ENCODE measurements at regions not wholly inside any gene's neighbourhood (a gene's known extent, or its start where the extent isn't known, plus 50 kb on each side); places are given as distances from the start of the nearest gene placed in this dataset.

GRCh38 chr7:15995027-15995426 lies 308.5 kb upstream of the MEOX2 start:
- Histone ChIP-seq H3K9me3 (ENCODE audit: insufficient read depth, low read length, severe bottlenecking) (no peaks in the 10 kb centered on the region), H3K9ac (ENCODE audit: low read depth, low read length) (no peak overlapping the region), H3K27ac (ENCODE audit: low read length) (no peak overlapping the region), H3K36me3 (ENCODE audit: insufficient read depth, low read length) (no peaks in the 10 kb centered on the region), H4K20me1 (ENCODE audit: insufficient read depth, low read length) (no peaks in the 10 kb centered on the region), H3K79me2 (ENCODE audit: insufficient read depth, low read length) (no peaks in the 10 kb centered on the region), H3K27me3 (ENCODE audit: insufficient read depth, low read length, poor library complexity) (no peaks in the 10 kb centered on the region), H3K4me2 (ENCODE audit: insufficient read depth, low read length) (no peak overlapping the region), H3K4me1 (ENCODE audit: insufficient read depth, low read length) (no peaks in the 10 kb centered on the region), H2AFZ (ENCODE audit: low read depth, low read length) (no peak overlapping the region), H3K4me3 (ENCODE audit: low read depth in 1 of 2, low read length in 2 of 2) (no peak overlapping the region)
- ATAC-seq (ENCODE audit: insufficient read depth, low read depth), result no peak
- no peak for TF ChIP-seq EZH2 (IDR thresholded peaks at IDR 0.05; ENCODE audit: borderline replicate concordance, low read depth, low read length, severe bottlenecking)
- TF ChIP-seq CTCF (IDR thresholded peaks at IDR 0.05; ENCODE audit: borderline replicate concordance, extremely low read depth, low read length, poor library complexity, severe bottlenecking), result no peak
- no peak for DNase-seq

- H3K27me3 ChIP-seq (ENCODE audit: insufficient read depth, low read length, poor library complexity), result no peaks in the 10 kb centered on the region
- H3K9ac ChIP-seq (ENCODE audit: low read depth, low read length), result no peak overlapping the region
- no peaks in the 10 kb centered on the region for H3K4me1 ChIP-seq (ENCODE audit: insufficient read depth, low read length)
- no peaks in the 10 kb centered on the region for H3K79me2 ChIP-seq (ENCODE audit: insufficient read depth, low read length)
- no peaks in the 10 kb centered on the region for H3K36me3 ChIP-seq (ENCODE audit: insufficient read depth, low read length)
- no peaks in the 10 kb centered on the region for H4K20me1 ChIP-seq (ENCODE audit: insufficient read depth, low read length)
- H3K9me3 ChIP-seq (ENCODE audit: insufficient read depth, low read length, severe bottlenecking), result no peaks in the 10 kb centered on the region
- no peak overlapping the region for H3K4me3 ChIP-seq (ENCODE audit: low read depth in 1 of 2, low read length in 2 of 2)
- no peak overlapping the region for H3K27ac ChIP-seq (ENCODE audit: low read length)
- H2AFZ ChIP-seq (ENCODE audit: low read depth, low read length), result no peak overlapping the region
- DNase-seq (no peak), ATAC-seq (ENCODE audit: insufficient read depth, low read depth) (no peak)
- no peak overlapping the region for H3K4me2 ChIP-seq (ENCODE audit: insufficient read depth, low read length)
- no peak for TF ChIP-seq EZH2 (IDR thresholded peaks at IDR 0.05; ENCODE audit: borderline replicate concordance, low read depth, low read length, severe bottlenecking)
- TF ChIP-seq CTCF (IDR thresholded peaks at IDR 0.05; ENCODE audit: borderline replicate concordance, extremely low read depth, low read length, poor library complexity, severe bottlenecking), result no peak
These were observed 302.7 kb upstream of the MEOX2 start for GRCh38 chr7:15989194-15989593.

- TF ChIP-seq EZH2 (IDR thresholded peaks at IDR 0.05; ENCODE audit: borderline replicate concordance, low read depth, low read length, severe bottlenecking) (no peak), CTCF (IDR thresholded peaks at IDR 0.05; ENCODE audit: borderline replicate concordance, extremely low read depth, low read length, poor library complexity, severe bottlenecking) (no peak)
- no peaks in the 10 kb centered on the region for H3K9me3 ChIP-seq (ENCODE audit: insufficient read depth, low read length, severe bottlenecking)
- H3K4me1 ChIP-seq (ENCODE audit: insufficient read depth, low read length), result no peaks in the 10 kb centered on the region
- H3K9ac ChIP-seq (ENCODE audit: low read depth, low read length), result no peak overlapping the region
- no peaks in the 10 kb centered on the region for H3K27me3 ChIP-seq (ENCODE audit: insufficient read depth, low read length, poor library complexity)
- ATAC-seq (ENCODE audit: insufficient read depth, low read depth), result no peak
- H3K4me2 ChIP-seq (ENCODE audit: insufficient read depth, low read length), result no peak overlapping the region
- no peak overlapping the region for H3K27ac ChIP-seq (ENCODE audit: low read length)
- no peak overlapping the region for H3K4me3 ChIP-seq (ENCODE audit: low read depth in 1 of 2, low read length in 2 of 2)
- no peak overlapping the region for H2AFZ ChIP-seq (ENCODE audit: low read depth, low read length)
- H3K36me3 ChIP-seq (ENCODE audit: insufficient read depth, low read length), result no peaks in the 10 kb centered on the region
- H4K20me1 ChIP-seq (ENCODE audit: insufficient read depth, low read length), result no peaks in the 10 kb centered on the region
- no peak for DNase-seq
- H3K79me2 ChIP-seq (ENCODE audit: insufficient read depth, low read length), result no peaks in the 10 kb centered on the region
These were observed 299.3 kb upstream of the MEOX2 start for GRCh38 chr7:15985587-15986384.
